ENCODE measurements at regions not wholly inside any gene's neighbourhood (a gene's known extent, or its start where the extent isn't known, plus 50 kb on each side); places are given as distances from the start of the nearest gene placed in this dataset.
"Not testable (repeated sequence)": the region's sequence is repeated elsewhere in the genome, so short reads cannot be mapped to it uniquely, and the experiment has no call there.

DNA sequence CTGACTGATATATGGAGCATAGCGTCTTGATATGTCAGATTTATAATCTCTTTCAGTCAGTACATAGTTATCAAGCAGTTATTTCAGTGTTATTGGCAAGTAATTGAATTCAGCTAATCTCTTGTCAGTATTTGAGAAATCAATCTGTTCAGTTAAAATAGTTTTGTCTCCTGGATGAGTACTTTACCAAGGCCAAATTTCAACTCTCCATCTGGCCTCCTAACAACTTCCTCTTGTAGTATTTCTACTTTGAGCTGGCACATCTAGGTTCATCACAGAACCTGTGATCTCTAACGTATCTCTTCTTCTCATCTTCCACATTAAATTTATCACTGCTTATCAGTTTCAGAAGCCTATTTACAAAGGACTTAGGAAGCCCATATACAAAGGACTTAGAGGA lies 690.5 kb downstream of the C12orf50 start:
- no peaks in the 10 kb centered on the region for H3K9me3 ChIP-seq (ENCODE audit: control insufficient read depth, insufficient read depth, low read length)
- TF ChIP-seq, protein P1, sequence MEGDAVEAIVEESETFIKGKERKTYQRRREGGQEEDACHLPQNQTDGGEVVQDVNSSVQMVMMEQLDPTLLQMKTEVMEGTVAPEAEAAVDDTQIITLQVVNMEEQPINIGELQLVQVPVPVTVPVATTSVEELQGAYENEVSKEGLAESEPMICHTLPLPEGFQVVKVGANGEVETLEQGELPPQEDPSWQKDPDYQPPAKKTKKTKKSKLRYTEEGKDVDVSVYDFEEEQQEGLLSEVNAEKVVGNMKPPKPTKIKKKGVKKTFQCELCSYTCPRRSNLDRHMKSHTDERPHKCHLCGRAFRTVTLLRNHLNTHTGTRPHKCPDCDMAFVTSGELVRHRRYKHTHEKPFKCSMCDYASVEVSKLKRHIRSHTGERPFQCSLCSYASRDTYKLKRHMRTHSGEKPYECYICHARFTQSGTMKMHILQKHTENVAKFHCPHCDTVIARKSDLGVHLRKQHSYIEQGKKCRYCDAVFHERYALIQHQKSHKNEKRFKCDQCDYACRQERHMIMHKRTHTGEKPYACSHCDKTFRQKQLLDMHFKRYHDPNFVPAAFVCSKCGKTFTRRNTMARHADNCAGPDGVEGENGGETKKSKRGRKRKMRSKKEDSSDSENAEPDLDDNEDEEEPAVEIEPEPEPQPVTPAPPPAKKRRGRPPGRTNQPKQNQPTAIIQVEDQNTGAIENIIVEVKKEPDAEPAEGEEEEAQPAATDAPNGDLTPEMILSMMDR (IDR thresholded peaks at IDR 0.05): no peak
- Mint-ChIP-seq H3K27me3 (ENCODE audit: low read depth in 2 of 2) (no peaks in the 10 kb centered on the region), H3K4me3 (no peak overlapping the region), H3K36me3 (no peaks in the 10 kb centered on the region), H3K27ac (no peak overlapping the region), H3K4me1 (no peaks in the 10 kb centered on the region), H3K9me3 (peaks cover 0 to 6% of the 10 kb centered on the region in 2 donors)
- DNase-seq (no peak), ATAC-seq (no peak)
- 59% methylated on average over 2 of the region's 2 CpGs for WGBS (ENCODE audit: insufficient coverage)
- no peak overlapping the region for H3K4me3 ChIP-seq (ENCODE audit: low read length)
- H3K36me3 ChIP-seq (ENCODE audit: control insufficient read depth, insufficient read depth, low read length): no peaks in the 10 kb centered on the region
- H3K27me3 ChIP-seq (ENCODE audit: control insufficient read depth, insufficient read depth, low read length): no peaks in the 10 kb centered on the region
- intact Hi-C loops (cut with micrococcal nuclease): no loop called here
- no peak overlapping the region for H3K27ac ChIP-seq (ENCODE audit: low read length)
- H3K4me1 ChIP-seq (ENCODE audit: control insufficient read depth, insufficient read depth, low read length): no peaks in the 10 kb centered on the region

- H3K36me3 Mint-ChIP-seq: no peaks in the 10 kb centered on the region
- Histone ChIP-seq H3K36me3 (ENCODE audit: control insufficient read depth, insufficient read depth, low read length) (no peaks in the 10 kb centered on the region), H3K27me3 (ENCODE audit: control insufficient read depth, insufficient read depth, low read length) (no peaks in the 10 kb centered on the region), H3K4me1 (ENCODE audit: control insufficient read depth, insufficient read depth, low read length) (no peaks in the 10 kb centered on the region), H3K9me3 (ENCODE audit: control insufficient read depth, insufficient read depth, low read length) (no peaks in the 10 kb centered on the region), H3K4me3 (ENCODE audit: low read length) (no peak overlapping the region), H3K27ac (ENCODE audit: low read length) (no peak overlapping the region)
- H3K27me3 Mint-ChIP-seq (ENCODE audit: low read depth in 2 of 2): no peaks in the 10 kb centered on the region
- H3K27ac Mint-ChIP-seq: no peak overlapping the region
- WGBS (ENCODE audit: insufficient coverage): 86% methylated on average over 1 of the region's 2 CpGs
- H3K9me3 Mint-ChIP-seq: peaks cover 3 to 6% of the 10 kb centered on the region in 2 donors
- no peak for ATAC-seq
- intact Hi-C loops (cut with micrococcal nuclease): no loop called here
- TF ChIP-seq, protein P1 (IDR thresholded peaks at IDR 0.05): no peak
- no peak for DNase-seq
- no peaks in the 10 kb centered on the region for H3K4me1 Mint-ChIP-seq
- no peak overlapping the region for H3K4me3 Mint-ChIP-seq
These were observed 692.3 kb downstream of the C12orf50 start for GRCh38 chr12:87336814-87337336.

- DNase-seq: no peak
- no peaks in the 10 kb centered on the region for H3K36me3 Mint-ChIP-seq
- Histone ChIP-seq H3K4me3 (ENCODE audit: low read length) (no peak overlapping the region), H3K27ac (ENCODE audit: low read length) (no peak overlapping the region), H3K9me3 (ENCODE audit: control insufficient read depth, insufficient read depth, low read length) (no peaks in the 10 kb centered on the region), H3K36me3 (ENCODE audit: control insufficient read depth, insufficient read depth, low read length) (no peaks in the 10 kb centered on the region), H3K4me1 (ENCODE audit: control insufficient read depth, insufficient read depth, low read length) (no peaks in the 10 kb centered on the region), H3K27me3 (ENCODE audit: control insufficient read depth, insufficient read depth, low read length) (no peaks in the 10 kb centered on the region)
- intact Hi-C loops (cut with micrococcal nuclease): no loop called here
- H3K4me1 Mint-ChIP-seq: no peaks in the 10 kb centered on the region
- ATAC-seq: no peak
- no peak overlapping the region for H3K27ac Mint-ChIP-seq
- H3K9me3 Mint-ChIP-seq: peaks cover 3 to 6% of the 10 kb centered on the region in 2 donors
- 68% methylated on average over 4 of the region's 5 CpGs for WGBS (ENCODE audit: insufficient coverage)
- no peak overlapping the region for H3K4me3 Mint-ChIP-seq
- TF ChIP-seq, protein P1 (IDR thresholded peaks at IDR 0.05): no peak
- no peaks in the 10 kb centered on the region for H3K27me3 Mint-ChIP-seq (ENCODE audit: low read depth in 2 of 2)
These were observed 696.0 kb downstream of the C12orf50 start for GRCh38 chr12:87332987-87333726.

GRCh38 chr12:87330071-87330555 lies 699.1 kb downstream of the C12orf50 start:
- H3K9me3 ChIP-seq (ENCODE audit: control insufficient read depth, insufficient read depth, low read length); intact Hi-C loops (cut with micrococcal nuclease); H3K9me3 Mint-ChIP-seq; H3K27ac Mint-ChIP-seq; H3K4me1 ChIP-seq (ENCODE audit: control insufficient read depth, insufficient read depth, low read length); H3K27ac ChIP-seq (ENCODE audit: low read length); H3K4me3 ChIP-seq (ENCODE audit: low read length); DNase-seq; H3K27me3 Mint-ChIP-seq (ENCODE audit: low read depth in 2 of 2); H3K36me3 Mint-ChIP-seq; H3K4me1 Mint-ChIP-seq; H3K36me3 ChIP-seq (ENCODE audit: control insufficient read depth, insufficient read depth, low read length); H3K27me3 ChIP-seq (ENCODE audit: control insufficient read depth, insufficient read depth, low read length); H3K4me3 Mint-ChIP-seq; ATAC-seq: not testable (repeated sequence)
- 92% methylated on average over 28 of the region's 30 CpGs for WGBS (ENCODE audit: insufficient coverage)
